Panc1 (cell line): ENCODE measurements at regions not wholly inside any gene's neighbourhood (a gene's known extent, or its start where the extent isn't known, plus 50 kb on each side); places are given as distances from the start of the nearest gene placed in this dataset.

Experiments
- CTCF ChIP-seq: fragments of 450-650 bp; IDR thresholded peaks from 2 replicates; pipeline ENCODE4 v1.5.1; 2017; ENCODE audit warnings: mild to moderate bottlenecking
- SIN3A ChIP-seq: IDR thresholded peaks from 2 replicates; pipeline ENCODE4 v1.6.1; 2012; ENCODE audit warnings: low read depth, mild to moderate bottlenecking, low read length, moderate library complexity, borderline replicate concordance; ENCODE audit not compliant: insufficient read depth

DNA sequence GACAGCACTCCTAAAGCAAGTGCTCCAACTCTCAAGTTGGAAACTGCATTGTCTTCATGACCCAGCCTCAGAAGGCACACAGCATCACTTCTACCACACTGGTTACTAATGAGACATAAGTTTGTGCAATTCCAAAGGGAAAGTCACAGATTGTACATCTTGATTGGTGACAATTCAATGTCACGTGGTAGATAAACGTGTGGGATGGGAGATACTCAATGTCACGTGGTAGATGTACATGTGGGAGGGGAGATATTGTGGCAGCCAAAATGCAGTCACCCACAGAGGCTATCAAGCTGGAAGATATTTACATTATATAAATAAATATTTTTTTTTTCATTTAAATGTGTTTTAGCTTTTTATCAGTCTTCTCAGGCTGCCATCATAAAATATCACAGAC lies 393.3 kb downstream of the KIF16B start:
- TF ChIP-seq SIN3A (no peak), CTCF (no peak)
